G401.6 (cell line): ENCODE measurements at regions not wholly inside any gene's neighbourhood (a gene's known extent, or its start where the extent isn't known, plus 50 kb on each side); places are given as distances from the start of the nearest gene placed in this dataset.
"Not testable (repeated sequence)": the region's sequence is repeated elsewhere in the genome, so short reads cannot be mapped to it uniquely, and the experiment has no call there.

ENCODE experiments used
- FAIRE-seq: peaks from 2 replicates; lab custom pipeline; 2012; peaks lifted over from hg19 to GRCh38; lab: Jason Lieb, UNC

DNA sequence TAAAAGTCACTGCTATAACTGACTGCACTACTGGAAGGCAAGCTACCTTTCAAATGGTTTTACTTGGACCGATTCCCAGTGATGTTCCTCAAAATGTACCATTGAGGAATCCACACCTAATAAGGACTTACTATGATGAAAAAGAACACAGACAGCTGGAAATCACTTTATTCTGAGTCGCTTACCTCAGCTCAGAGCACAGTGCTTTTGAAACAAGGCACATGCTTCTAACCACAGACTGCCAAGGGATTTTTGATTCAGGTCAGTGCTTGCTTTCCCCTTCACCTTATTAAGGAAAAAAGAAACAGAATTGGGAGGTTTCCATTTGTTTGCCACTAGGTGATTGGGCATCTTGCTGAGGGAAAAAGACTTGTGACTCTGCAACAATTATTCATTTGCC is 707.5 kb upstream of the FSHR start:
- no peak for FAIRE-seq

DNA sequence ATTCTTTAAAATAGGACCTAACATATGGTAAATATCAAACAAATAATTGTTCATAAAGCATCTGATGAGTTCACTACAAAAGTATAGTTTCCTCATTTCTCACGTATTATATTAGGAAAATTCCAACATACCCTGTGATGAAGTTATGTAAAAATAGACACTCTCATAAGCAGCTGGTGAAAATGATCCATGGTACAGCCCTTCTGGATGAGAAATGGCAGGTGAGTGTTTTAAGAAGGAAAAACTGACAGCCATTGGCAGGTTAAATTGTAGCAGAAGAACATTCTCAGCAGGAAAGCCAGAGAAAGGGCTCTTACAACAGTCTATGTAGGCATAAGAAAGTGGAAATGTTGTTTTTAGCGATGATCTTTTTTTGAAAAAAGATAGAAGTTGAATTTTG is 706.5 kb upstream of the FSHR start:
- no peak for FAIRE-seq

DNA sequence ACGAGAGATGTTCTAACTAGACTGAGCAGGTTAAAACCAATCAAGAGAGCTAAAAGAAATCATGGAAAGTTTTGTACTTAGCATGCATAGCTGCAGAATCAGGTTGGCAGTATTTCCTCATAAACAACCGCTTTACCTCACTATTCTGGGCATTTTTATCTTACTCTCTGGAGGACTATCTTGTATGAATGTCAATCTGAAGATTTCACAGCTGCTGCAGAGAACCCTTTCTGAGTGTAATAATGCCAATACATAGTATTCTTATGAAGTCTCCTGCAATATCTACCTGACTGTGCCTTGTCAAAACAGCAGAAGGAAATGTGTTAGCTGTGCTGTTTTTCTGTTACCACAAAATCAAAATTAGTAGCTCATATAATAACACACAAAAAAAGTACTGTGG is 705.9 kb upstream of the FSHR start:
- no peak for FAIRE-seq

DNA sequence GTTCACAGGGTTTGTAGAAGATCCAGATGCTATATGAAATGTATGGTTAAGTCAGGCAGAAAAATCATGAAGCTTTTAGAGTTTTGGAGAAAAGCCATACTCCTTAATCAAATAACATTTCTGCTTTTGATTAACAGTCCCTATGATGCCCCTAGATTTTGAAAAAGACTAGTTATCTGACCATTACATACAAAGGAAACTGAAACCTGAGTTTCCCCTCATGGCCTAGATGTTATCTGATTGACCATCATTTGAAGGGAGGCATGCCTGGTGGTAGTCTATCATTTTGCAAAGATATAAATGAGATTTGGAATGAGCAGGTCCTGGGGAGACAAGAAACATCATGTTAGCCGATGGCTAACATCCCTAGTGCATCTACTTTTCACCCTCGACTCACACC is 704.3 kb upstream of the FSHR start:
- no peak for FAIRE-seq

DNA sequence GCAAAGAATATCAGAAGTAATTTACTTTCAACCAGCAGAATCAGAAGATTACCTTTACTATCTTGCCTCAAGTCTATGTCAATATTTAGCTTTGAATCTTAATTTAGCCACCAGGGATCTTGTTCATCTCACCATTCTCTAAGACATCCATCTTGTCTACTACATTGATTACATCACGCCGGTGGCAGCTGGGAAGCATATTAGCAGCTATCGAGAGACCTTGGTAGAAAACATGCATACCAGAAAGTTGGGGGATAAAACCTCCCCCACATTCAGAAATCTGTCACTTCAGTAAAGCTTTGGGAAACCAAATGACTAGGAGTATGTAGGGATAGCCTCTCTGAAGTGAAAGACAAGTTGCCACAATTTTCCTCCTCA is 703.8 kb upstream of the FSHR start:
- FAIRE-seq, result no peak

DNA sequence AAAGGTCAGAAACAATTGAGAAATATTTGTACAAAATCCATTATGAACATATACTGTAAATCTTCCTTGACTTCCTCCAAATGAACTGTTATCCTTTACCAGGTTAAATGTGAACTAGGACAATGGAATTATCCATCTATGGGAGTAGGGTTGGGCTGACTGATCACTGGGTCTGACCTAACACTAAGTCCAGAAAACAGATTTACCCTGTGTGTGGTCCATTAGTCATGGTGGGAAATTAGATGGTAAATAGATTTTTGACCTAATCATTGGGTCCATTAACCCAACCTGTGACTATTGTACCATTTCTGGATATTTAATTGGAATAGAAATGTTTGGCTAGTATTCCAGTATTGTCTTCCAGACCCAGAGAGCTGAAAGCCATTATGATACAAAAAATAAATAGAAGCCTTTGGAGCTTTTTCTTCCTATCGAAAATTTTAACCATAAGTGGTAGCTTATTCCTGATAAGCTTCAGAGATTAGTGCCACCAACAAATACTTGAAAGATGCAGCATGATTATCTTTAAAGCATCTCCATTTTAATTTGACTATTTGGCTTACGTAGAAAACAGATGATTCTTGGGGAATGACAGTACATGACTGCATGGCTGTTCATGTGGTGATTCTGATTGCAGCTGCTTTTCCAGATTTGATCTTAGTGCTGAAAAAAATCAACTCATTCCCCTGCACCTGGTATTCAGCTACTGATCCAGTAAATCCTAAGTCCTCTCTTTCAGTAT is 703.2 kb upstream of the FSHR start:
- no peak for FAIRE-seq

DNA sequence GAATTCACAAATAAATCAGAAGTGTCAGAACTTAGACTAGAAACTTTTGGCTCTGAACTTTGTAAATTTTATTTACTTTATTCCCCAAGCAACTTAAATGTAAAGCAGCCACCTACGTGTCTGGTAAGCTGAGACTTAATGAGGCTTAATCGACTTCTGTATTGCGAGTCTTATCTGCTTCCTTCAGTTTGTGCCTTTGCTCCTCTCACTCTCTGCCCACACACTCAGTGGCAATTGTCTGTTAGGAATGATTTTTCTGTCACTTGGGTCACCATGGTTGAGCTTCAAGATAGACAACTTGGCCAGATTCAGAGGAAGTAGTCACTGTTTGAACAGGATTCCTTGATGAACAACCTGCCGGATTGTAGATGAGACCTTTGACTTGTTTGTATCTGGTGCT is 691.4 kb upstream of the FSHR start:
- no peak for FAIRE-seq

DNA sequence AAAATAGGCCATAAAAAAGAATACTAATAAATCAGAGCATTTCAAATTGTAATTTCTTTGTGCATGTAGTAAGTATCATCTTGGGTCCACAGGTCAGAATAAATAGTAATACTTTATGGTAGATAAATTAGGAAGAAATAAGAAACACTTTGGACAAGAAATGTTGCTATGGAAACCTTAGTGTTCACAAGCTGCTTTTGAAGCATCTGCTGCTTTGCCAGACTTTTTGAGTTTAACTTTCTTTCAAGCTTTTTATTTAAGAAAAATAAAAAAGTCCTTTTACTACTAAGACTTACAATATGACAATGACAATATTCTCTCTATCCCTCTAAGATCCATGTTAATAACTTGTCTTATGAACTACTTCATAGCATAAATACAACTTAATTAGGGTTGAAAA is 690.7 kb upstream of the FSHR start:
- FAIRE-seq, result no peak

DNA sequence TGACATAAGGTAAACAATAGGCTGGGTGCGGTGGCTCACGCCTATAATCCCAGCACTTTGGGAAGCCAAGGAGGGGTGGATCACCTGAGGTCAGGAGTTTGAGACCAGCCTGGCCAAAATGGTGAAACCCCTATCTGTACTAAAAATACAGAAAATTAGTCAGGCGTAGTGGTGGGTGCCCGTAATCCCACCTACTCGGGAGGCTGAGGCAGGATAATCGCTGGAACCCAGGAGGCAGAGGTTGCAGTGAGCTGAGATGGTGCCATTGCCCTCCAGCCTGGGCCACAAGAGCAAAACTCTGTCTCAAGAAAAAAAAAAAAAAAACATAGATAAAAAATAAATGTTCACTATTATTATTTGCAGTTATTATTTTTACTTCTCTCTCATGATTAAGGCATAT is 689.8 kb upstream of the FSHR start:
- FAIRE-seq, result not testable (repeated sequence)

DNA sequence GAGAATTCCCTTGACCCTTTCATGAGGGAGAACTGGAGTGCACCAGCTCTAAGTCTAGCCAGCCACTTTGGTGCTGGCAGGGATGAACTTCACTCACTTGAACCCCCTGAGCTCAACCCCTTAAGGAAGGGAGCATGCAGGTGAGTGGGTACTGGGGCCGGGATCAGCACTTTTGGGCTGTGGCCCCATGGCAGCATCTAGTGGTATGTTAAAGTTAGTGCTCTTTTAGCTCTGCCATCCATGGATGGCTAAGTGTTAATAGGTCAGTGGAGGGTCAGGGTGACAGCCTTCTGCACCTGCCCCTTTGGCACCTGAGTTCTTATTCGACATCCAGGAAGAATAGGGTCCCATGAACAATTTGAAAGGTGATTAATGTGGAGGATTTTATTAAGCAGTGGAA is 689.0 kb upstream of the FSHR start:
- FAIRE-seq, result no peak

DNA sequence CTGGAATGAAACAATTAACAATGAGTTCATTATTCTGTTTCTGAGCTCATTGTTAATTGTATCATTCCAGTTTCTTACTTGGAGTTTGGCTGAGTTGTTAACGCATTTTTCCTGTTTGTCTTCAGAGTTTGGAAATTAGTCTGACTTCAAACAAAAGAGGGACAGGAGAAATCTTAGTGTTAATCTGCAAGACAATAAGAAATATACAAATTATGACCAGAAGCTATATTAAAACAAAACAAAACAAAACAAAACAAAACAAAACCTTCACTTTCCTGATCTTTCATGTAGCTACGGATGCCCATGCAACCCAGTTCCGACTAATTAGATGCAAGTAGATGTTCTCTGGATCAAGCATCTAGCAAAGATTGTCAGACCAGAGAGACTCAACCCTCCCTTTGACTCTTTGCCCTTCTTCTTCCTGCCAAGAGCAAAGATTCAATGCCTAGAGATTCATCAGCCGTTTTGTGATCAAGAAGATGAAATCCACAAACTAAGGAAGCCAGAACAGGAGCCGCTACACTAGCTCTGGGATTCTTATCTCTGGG is 686.2 kb upstream of the FSHR start:
- FAIRE-seq, result no peak

DNA sequence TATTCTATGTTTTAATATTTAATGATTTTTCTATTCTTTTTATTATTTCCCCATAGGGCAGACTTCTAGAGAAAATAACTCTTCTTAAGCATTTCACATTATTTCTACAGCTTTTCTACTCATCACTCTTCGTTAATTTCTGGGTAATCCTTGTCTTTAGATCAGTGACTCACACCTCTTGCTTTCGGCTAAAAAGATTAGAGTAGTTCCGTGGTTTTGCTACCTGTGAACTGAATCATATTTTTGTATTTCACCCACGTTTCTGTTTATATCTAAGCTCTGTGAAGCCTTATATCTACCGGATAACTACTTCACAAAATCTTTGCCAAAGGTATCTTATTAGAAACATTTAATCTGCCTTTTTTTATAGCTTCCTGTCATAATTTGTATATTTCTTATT is 685.5 kb upstream of the FSHR start:
- no peak for FAIRE-seq

DNA sequence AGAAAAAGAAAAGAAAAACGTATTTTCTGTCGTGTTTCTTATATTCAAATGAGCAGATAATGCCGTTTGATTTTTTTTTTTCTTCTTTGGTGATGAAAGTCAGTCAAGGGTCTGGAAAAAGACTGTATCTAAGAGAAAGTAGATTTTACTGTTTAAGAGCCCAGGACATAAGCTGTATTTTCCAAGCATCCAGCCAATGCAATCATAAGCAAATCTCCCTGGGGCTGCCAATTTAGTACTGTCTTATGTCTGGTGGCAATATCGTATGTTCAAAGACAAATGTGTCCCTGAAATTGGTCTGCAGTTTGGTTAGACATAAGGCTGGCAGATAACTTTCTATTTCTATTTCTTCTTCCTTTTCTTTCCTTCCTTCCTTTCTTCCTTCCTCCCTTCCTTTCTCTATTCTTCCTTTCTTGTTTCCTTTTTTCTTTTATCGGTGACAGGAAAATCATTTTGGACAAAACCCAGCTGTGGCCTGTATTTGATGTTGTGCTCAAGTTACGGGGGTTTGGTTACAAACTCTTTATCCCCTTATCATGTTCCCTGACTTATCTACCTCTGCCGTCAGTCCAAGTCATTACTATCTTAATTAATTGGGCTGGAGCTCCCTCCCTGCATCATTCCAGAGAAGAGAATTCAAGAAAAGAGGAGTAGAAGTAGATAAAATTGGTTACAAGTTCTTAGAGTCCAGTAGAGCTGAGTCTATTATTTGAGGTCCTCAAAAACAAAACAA is 683.4 kb upstream of the FSHR start:
- no peak for FAIRE-seq

DNA sequence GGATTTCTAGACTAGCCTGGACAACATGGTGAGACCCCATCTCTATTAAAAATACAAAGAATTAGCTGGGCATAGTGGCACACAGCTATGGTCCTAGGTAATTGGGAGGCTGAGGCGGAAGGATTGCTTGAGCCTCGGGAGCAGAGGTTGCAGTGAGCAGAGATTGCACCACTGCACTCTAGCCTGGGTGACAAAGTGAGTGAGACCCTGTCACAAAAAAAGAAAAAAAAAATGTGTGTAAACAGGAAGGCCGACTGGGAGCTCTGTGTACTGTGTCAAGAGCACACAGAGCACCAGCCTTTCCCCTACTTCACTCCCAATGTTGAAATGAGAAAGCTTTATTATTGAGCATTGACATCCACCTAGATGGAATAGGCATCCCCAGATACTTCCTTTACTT is 681.7 kb upstream of the FSHR start:
- no peak for FAIRE-seq

DNA sequence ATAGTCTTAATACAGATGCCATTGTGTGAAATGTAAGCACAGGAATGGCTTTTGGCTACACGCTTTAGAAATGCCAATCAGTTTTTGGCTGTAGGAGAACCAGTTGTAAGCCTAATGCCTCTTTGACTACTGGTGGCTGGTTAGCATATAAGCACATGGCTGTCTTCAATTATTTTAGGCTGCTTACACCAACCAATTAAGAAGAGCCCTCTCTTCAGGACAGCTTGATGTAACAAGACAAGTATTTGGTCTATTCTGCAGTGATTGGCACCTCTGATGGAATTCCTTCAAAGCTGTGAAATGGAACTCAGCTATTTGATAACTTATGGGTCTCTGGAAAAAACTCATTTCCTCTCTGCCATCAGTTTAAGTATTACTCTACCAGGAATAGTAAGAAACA is 680.1 kb upstream of the FSHR start:
- FAIRE-seq, result no peak

DNA sequence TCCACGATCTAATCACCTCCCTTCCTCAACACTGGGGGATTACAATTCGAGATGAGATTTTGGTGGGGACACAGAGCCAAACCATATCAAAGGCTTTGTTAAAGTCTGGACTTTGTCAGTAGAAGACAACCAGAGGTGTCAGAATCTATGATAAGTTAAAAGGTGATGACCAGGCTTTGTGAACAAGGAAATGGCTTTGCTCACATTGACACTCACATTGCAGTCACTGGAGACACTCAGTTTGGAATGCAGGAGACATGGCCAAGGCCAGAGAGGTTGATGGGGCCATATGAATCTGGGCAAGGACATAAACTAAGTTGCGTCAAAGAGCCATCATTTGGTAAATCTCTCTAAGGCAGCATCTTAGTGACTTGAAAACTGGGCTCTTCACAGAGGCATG is 678.2 kb upstream of the FSHR start:
- FAIRE-seq, result no peak

DNA sequence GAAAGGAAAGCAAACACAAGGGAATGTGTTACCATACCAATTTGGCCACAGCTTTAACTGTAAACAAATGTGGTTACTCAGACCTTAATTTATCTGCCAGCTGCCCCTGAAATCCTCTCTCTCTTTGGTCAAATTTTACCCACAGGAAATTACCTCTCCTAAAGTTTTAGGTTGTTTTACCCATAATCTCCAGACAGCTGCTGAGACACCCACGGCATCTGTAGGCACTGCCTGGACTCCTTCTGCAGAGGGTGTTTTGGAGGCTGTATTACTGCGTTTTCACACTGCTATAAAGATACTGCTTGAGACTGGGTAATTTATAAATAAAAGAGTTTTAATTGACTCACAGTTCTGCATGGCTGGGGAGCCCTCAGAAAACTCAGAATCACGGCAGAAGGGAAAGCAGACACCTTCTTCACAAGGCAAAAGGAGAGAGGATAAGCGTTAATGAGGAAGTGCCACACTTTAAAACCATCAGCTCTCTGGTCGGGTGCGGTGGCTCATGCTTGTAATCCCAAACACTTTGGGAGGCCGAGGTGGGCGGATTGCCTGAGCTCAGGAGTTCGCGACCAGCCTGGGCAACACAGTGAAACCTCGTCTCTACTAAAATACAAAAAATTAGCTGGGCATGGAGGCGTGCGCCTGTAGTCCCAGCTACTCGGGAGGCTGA is 677.5 kb upstream of the FSHR start:
- no peak for FAIRE-seq

DNA sequence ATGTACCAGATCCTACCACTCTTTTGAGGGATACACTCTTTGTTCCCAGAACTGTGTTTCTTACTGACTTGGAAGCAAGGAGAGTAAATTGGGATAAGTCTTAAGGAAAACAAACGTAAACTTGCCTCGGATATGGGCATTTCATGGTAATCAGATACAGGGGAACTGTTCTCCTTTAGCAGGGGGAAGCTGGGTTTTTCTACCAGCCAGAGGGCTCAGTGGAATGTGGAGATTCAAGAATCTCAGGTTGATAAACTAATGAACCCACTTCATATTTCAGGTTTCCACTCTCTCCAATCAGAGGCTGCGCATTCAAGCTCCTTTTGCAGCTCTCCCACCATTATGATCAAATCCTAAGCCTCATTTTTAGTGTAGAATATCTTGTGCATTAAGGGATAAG is 676.5 kb upstream of the FSHR start:
- no peak for FAIRE-seq

DNA sequence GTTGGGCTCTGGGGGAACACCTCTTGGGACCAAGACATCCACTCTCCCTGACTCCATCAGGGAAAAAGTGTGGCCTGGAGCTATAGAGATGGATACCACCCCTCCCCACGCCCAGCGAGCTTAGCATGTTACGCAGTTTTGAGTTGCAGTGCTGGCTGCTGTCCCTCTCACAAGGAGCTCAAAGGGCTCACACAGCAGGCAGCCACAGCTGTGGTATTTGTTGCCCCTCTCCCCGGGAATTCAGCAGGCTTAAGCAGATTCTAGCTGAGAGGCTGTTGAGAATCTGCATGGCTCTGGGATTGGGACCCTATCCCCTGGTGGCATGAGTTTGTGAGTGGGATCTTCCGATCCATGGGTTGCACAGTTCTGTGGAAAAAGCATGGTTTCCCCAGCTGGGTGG is 673.1 kb upstream of the FSHR start:
- no peak for FAIRE-seq

DNA sequence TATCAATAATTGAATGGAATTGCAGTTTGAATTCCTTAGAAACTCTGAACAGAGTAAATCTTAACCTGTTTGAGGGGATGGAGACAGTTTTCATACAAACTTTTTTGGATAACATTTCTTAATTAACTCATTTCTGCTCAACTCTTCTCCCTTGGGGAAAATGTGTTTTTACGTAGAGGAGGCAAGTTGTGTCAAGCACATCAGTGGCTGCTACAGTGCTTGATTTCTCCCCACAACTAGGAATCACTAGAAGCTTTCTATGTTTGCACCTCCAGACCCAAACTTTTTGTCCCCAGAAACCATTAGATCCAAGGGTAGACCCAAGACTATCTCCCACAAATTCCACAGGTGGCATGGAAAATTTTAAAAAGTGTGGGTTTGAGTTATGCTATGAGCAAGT is 658.9 kb upstream of the FSHR start:
- FAIRE-seq, result no peak

DNA sequence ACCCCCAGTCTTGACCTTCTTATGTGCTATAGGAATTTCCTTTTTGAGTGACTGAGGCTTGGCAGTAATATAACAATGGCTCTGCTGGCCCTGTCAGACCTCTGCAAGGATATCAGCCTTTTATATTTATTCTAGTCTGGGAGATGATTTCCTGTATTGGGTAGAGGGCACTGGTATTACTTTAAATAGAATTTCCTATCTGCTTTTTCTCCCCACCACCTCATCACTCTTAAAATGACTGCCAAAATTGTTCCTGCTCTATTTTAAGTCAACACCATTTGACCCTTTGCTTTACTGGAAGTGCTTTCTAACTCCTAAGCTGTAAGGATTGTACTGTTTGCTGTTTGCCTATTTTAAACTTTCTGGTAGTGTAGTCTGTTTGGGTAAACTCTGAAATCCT is 658.4 kb upstream of the FSHR start:
- no peak for FAIRE-seq

DNA sequence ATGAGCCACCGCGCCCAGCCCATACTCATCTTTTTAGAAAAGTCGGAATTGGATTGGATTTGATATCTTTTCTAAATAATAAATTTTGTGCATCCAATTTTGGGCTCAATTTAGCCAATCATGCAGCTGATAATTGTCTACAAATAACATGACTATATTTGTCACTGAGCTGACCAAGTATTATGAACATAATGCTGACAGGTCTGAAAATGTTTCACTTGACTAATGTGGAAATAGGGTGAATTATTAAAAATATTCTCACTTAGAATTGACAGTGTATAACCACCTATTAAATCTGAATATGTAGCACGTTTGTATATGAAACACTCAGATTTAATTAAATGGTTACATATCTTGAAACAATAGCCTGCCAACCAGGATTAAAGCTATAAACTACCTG is 657.2 kb upstream of the FSHR start:
- no peak for FAIRE-seq

DNA sequence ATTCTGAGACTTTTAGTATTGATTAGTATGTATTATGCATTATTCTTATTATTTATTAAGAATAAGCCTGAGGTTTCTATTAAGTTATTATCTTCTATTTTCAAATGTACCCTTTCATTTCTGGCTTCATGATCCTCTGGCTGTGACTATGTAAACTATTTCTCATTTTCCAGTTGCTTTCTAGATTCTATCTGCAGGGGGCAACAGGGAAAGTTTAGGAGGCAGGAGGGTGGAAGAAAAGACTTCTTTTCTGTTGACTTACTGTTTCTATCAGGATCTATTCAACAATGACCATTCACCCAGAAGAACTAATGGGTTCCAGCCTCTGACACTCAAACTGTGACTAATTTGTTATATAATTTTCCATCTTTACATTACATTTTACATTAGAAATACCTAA is 653.4 kb upstream of the FSHR start:
- no peak for FAIRE-seq

DNA sequence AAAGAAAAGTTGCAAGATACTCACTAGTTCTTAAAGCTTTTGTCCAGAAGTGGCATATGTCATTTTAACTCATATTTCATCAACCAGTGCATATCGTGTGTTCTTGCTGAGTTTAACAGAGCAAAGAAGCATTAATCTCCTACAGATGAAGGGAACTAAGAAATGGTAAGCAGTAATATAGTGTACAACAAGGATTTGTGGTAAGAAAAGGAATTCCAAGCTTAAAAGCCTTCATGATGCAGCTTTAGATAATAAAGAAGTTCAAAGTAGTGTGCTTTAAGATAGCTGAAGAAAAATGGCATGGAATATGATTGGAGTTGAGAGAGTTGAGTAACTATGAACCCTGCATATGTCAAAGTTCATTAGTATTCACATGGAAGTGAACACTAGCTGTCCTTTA is 649.8 kb upstream of the FSHR start:
- no peak for FAIRE-seq
